Stimulated activated CD8-positive, alpha-beta memory T cell treated with anti-CD3 and anti-CD28 coated beads, Interleukin-4, amount 100 ng/mL, for 24 hours (primary cell): ENCODE measurements at regions not wholly inside any gene's neighbourhood (a gene's known extent, or its start where the extent isn't known, plus 50 kb on each side); places are given as distances from the start of the nearest gene placed in this dataset.
"Not testable (repeated sequence)": the region's sequence is repeated elsewhere in the genome, so short reads cannot be mapped to it uniquely, and the experiment has no call there.

Experiments used
- DNase-seq: peaks from one replicate; pipeline ENCODE4 v3.0.0-alpha.2; 2020; ENCODE audit warnings: low read depth

GRCh38 chr2:8558096-8558495 is 123.8 kb upstream of the ID2 start:
- DNase-seq: no peak

GRCh38 chr2:8558956-8559355 is 122.9 kb upstream of the ID2 start:
- DNase-seq: no peak

- DNase-seq: no peak
Observed at GRCh38 chr2:8559805-8560204, 122.1 kb upstream of the ID2 start.

GRCh38 chr2:8561692-8562091 is 120.2 kb upstream of the ID2 start:
- DNase-seq: not testable (repeated sequence)

GRCh38 chr2:8563814-8564474 is 117.9 kb upstream of the ID2 start:
- DNase-seq: no peak

GRCh38 chr2:8564475-8564874 is 117.4 kb upstream of the ID2 start:
- DNase-seq: no peak

GRCh38 chr2:8565399-8566154 is 116.3 kb upstream of the ID2 start:
- no peak for DNase-seq

- no peak for DNase-seq
Observed at GRCh38 chr2:8566155-8566670, 115.6 kb upstream of the ID2 start.

- no peak for DNase-seq
Observed at GRCh38 chr2:8566774-8567468, 114.9 kb upstream of the ID2 start.

GRCh38 chr2:8567469-8568260 is 114.2 kb upstream of the ID2 start:
- no peak for DNase-seq

GRCh38 chr2:8568543-8569302 is 113.1 kb upstream of the ID2 start:
- no peak for DNase-seq

GRCh38 chr2:8569332-8569930 is 112.4 kb upstream of the ID2 start:
- DNase-seq: no peak

- DNase-seq: no peak
Observed at GRCh38 chr2:8570637-8571036, 111.2 kb upstream of the ID2 start.

- no peak for DNase-seq
Observed at GRCh38 chr2:8571301-8571791, 110.5 kb upstream of the ID2 start.

- DNase-seq: no peak
Observed at GRCh38 chr2:8571792-8572499, 109.9 kb upstream of the ID2 start.

GRCh38 chr2:8572712-8573233 is 109.1 kb upstream of the ID2 start:
- no peak for DNase-seq

- no peak for DNase-seq
Observed at GRCh38 chr2:8573234-8573941, 108.5 kb upstream of the ID2 start.

GRCh38 chr2:8573942-8574195 is 108.0 kb upstream of the ID2 start:
- DNase-seq: no peak

GRCh38 chr2:8574196-8575037 is 107.4 kb upstream of the ID2 start:
- no peak for DNase-seq
